ENCODE measurements at regions not wholly inside any gene's neighbourhood (a gene's known extent, or its start where the extent isn't known, plus 50 kb on each side); places are given as distances from the start of the nearest gene placed in this dataset.

DNA sequence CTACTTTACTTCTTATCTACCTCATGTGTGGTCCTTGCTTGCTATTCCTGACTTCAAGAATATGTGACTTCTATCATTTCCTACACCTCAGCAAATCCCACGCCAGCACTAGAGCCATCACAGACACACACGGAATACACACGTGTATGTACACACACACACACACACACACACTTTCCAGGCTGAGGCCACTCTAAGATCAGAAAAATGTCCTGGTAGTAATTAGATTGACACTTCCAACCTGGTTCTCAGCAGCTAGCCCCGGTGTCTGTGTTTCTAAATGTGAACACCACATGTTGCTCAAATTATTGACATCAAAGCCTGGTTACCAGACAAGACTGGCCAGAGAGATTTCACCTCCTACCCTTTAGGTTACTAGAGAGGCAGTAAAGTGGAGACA is 54.1 kb upstream of the SASH1 start:
- TF ChIP-seq YY1 (IDR thresholded peaks at IDR 0.05; ENCODE audit: insufficient read depth, insufficient read length) (no peak), ZNF274 (IDR thresholded peaks at IDR 0.05; ENCODE audit: low read depth, low read length) (no peak), SUZ12 (IDR thresholded peaks at IDR 0.05; ENCODE audit: extremely low read depth, insufficient read depth, insufficient read length) (no peak)

Data from NT2/D1 (cell line).